Omental fat pad (tissue), 3 donors: ENCODE measurements at regions not wholly inside any gene's neighbourhood (a gene's known extent, or its start where the extent isn't known, plus 50 kb on each side); places are given as distances from the start of the nearest gene placed in this dataset.

Experiments
- ATAC-seq: fragments of 150-250 bp; one replicate; pipeline ENCODE4 v1.9.1; 2016; ENCODE audit warnings: mild to moderate bottlenecking, moderate library complexity; ENCODE audit not compliant: low FRiP score
- DNase-seq: peaks from one replicate; pipeline ENCODE4 v3.0.0-alpha.2; 2019; ENCODE audit warnings: low spot score
- TF ChIP-seq, protein P1 (sequence below), 3 donors: fragments of 450-650 bp; IDR thresholded peaks; one replicate each; pipeline ENCODE4 v1.5.1; 2016 to 2017; ENCODE audit warnings: antibody characterized with exemption in 3 of 3, mild to moderate bottlenecking in 3 of 3, moderate library complexity in 2 of 3

DNA sequence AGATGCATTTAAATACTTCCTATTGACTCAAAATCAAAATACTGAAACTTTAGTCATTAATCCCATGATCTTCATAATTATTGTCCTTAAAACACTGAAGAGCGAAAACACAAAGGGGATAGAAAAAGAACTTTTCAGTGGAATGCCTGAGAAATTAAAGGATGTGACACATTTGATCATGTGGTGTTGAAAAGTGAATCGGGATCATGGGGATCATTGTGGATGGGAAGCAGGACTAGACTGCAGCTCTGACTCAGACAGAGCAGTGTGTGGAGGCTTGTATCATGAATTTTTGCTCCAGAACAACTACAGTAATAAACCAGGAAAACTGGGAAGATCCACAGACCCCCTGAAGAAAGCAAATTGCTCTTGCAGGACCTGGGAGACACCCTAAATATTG is 161.1 kb upstream of the CXADR start:
- no peak for DNase-seq
- no peak for ATAC-seq
- TF ChIP-seq, protein P1, sequence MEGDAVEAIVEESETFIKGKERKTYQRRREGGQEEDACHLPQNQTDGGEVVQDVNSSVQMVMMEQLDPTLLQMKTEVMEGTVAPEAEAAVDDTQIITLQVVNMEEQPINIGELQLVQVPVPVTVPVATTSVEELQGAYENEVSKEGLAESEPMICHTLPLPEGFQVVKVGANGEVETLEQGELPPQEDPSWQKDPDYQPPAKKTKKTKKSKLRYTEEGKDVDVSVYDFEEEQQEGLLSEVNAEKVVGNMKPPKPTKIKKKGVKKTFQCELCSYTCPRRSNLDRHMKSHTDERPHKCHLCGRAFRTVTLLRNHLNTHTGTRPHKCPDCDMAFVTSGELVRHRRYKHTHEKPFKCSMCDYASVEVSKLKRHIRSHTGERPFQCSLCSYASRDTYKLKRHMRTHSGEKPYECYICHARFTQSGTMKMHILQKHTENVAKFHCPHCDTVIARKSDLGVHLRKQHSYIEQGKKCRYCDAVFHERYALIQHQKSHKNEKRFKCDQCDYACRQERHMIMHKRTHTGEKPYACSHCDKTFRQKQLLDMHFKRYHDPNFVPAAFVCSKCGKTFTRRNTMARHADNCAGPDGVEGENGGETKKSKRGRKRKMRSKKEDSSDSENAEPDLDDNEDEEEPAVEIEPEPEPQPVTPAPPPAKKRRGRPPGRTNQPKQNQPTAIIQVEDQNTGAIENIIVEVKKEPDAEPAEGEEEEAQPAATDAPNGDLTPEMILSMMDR (IDR thresholded peaks at IDR 0.05), result no peak

DNA sequence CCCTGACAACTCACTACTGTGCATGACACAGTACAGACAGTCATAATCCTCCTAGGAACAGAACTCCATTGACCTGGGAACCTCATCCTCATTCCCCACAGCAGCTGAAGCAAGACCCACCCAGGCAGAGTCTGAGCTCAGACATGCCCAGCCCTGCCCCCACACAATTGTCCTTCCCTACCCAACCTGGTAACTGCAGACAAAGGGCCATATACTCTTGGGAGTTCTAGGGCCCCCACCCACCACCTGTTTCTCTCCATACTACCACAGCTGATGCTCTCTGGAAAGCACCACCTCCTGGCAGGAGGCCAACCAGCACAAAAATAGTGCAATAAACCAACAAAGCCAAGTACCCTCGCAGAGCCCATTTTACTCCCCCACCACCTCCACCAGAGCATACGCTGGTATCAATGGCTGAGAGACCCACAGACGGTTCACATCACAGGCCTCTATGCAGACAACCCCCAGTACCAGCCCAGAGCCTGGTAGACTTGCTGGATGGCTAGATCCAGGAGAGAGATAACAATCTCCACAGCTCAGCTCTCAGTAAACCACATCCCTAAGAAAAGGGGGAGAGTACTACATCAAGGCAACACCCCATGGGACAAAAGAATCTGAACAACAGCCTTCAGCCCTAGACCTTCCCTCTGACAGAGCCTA is 159.7 kb upstream of the CXADR start:
- ATAC-seq, result no peak
- no peak for DNase-seq
- TF ChIP-seq, protein P1 (IDR thresholded peaks at IDR 0.05), result no peak

DNA sequence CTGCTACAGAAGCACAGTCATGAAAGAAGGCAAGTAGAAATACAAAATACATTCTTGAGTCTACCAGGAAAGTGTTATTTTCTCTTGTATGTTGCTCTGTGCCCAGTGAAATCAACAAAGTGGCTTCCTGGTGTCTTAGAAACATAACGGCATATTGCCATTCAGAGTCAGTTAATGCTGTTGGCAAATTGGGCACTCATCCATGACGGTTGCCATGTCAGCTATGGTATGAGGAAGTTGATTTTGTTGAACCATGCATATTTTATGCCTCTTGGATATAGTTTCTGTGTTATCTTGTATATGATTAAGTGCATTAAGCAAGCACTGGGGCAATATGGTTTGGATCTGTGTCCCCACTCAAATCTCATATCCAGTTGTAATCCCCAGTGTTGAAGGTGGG is 153.1 kb upstream of the CXADR start:
- TF ChIP-seq, protein P1 (IDR thresholded peaks at IDR 0.05), result no peak

DNA sequence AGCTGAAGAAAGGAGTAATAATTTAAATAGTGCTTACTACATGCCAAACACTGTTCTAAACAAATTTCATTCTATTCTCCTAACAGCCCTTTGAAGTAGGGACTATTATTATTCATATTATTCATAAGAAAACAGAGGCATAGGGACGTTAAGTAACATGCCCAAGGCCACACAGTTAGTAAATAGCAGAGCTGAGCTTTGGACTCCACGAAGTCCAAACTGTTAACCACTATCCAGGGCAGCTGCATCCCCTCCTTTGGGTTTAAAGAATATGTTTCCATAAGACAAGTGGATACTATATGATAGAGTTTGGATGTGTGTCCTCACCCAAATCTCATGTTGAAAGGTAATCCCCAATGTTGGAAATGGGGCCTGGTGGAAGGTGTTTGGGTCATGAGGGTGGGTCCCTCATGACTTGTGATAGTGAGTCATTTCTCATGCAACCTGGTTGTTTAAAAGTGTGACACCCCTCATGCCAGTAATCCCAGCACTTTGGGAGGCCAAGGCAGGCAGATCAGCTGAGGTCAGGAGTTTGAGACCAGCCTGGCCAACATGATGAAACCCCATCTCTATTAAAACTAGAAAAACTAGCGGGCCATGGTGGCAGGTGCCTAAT is 144.0 kb upstream of the CXADR start:
- ATAC-seq, result no peak
- TF ChIP-seq, protein P1 (IDR thresholded peaks at IDR 0.05), result no peak

More for the DNA sequence above, 153.1 kb upstream of the CXADR start:
- ATAC-seq (no peak), DNase-seq (no peak)

DNA sequence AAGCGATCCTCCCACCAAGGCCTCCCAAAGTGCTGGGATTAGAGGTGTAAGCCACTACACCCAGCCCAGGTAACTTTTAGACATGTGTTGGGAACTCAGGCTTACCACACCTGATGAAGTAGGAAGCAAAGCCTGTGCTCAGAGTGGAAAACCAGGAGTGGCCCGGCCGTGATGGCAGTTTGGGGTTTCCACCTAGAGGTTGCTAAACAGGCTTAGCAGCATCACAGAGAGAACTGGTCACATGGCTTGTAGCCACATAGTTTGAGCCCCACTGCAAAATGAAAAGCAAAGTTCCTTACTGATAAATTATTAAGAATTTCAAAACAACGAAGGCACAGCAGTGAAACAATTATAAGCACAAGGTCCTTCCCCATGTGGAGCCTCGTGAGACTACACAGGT is 142.6 kb upstream of the CXADR start:
- ATAC-seq, result no peak
- no peak for DNase-seq

More for the DNA sequence above, 144.0 kb upstream of the CXADR start:
- no peak for DNase-seq

DNA sequence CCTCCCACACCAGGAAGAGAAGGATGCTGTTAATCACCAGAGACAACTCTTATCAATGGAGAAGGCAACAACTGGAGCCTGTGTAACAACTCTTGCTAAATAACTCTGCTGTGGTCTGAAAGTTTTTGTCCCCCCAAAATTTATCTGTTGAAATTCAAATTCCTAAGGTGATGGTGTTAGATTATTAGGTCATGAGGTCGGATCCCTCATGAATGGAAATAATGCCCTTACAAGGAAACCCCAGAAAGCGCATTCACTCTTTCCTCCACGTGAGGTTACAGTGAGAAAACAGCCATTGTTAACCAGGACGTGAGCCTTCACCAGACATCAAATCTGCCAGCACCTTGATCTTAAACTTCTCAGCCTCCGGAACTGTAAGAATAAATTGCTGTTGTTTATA is 141.9 kb upstream of the CXADR start:
- DNase-seq (no peak), ATAC-seq (no peak)
- TF ChIP-seq, protein P1 (IDR thresholded peaks at IDR 0.05), result no peak

More for the DNA sequence above, 142.6 kb upstream of the CXADR start:
- TF ChIP-seq, protein P1 (IDR thresholded peaks at IDR 0.05), result no peak

DNA sequence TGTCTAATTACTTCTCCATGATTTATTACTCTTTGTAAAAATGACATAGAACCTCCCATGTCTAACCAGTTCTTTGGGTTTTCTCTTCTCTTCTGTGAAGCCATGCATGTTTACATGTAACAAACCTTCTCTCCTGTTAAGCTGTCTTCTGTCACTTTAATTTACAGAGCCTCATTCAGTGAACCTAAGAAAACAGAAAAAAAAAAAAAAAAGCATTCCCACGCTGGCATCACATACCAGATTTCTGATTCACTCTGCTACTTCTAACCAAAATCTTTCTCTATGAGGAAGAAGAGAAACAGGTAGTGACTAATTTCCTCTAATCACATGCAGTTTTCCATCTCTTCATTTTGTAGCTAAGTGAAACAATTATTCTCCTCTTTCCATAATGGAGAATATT is 141.4 kb upstream of the CXADR start:
- TF ChIP-seq, protein P1 (IDR thresholded peaks at IDR 0.05), result no peak
- ATAC-seq (no peak), DNase-seq (no peak)
